Lower leg skin (tissue), 3 donors: ENCODE measurements at regions not wholly inside any gene's neighbourhood (a gene's known extent, or its start where the extent isn't known, plus 50 kb on each side); places are given as distances from the start of the nearest gene placed in this dataset.

Experiments
- POLR2A ChIP-seq, 2 donors: fragments of 450-650 bp; IDR thresholded peaks; one replicate each; pipeline ENCODE4 v1.6.1; 2016 to 2017; ENCODE audit warnings: antibody characterized with exemption in 2 of 2, mild to moderate bottlenecking in 1 of 2, moderate library complexity in 1 of 2
- TF ChIP-seq, protein P1 (sequence below), 3 donors: fragments of 450-650 bp; IDR thresholded peaks; one replicate each; pipeline ENCODE4 v1.5.1; 2016; ENCODE audit warnings: antibody characterized with exemption in 3 of 3, mild to moderate bottlenecking in 3 of 3, moderate library complexity in 2 of 3

DNA sequence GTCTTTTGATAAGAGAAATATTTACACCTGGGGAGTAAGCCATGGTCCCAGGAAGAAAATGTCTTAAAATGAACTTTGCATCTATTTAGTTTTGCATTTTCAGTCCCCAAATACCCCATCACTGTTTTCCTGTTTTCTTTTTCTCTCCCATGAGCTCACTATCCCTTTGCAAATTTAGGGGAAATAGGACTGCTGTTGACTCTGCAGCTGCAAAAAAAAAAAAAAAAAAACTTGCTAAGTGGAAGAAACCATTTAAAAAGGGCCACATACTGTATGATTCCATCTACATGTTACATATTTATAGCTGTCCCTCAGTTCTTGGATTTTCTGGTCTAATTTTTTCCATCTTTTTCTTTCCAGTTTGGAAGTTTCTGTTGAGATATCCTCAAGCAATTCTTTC lies 98.2 kb upstream of the SERP2 start:
- TF ChIP-seq, protein P1, sequence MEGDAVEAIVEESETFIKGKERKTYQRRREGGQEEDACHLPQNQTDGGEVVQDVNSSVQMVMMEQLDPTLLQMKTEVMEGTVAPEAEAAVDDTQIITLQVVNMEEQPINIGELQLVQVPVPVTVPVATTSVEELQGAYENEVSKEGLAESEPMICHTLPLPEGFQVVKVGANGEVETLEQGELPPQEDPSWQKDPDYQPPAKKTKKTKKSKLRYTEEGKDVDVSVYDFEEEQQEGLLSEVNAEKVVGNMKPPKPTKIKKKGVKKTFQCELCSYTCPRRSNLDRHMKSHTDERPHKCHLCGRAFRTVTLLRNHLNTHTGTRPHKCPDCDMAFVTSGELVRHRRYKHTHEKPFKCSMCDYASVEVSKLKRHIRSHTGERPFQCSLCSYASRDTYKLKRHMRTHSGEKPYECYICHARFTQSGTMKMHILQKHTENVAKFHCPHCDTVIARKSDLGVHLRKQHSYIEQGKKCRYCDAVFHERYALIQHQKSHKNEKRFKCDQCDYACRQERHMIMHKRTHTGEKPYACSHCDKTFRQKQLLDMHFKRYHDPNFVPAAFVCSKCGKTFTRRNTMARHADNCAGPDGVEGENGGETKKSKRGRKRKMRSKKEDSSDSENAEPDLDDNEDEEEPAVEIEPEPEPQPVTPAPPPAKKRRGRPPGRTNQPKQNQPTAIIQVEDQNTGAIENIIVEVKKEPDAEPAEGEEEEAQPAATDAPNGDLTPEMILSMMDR (IDR thresholded peaks at IDR 0.05) = no peak
- no peak for TF ChIP-seq POLR2A (IDR thresholded peaks at IDR 0.05)
